ENCODE measurements at regions not wholly inside any gene's neighbourhood (a gene's known extent, or its start where the extent isn't known, plus 50 kb on each side); places are given as distances from the start of the nearest gene placed in this dataset.
"Not testable (repeated sequence)": the region's sequence is repeated elsewhere in the genome, so short reads cannot be mapped to it uniquely, and the experiment has no call there.

GRCh38 chr20:47957989-47958801, 172.9 kb upstream of the SULF2 start:
- H3K9me3 Mint-ChIP-seq; H3K4me1 Mint-ChIP-seq; H3K27me3 Mint-ChIP-seq (ENCODE audit: low read depth); CTCF ChIA-PET; ATAC-seq; H3K36me3 Mint-ChIP-seq; DNase-seq (ENCODE audit: low spot score); H3K27ac Mint-ChIP-seq; H3K4me3 Mint-ChIP-seq: not testable (repeated sequence)
- POLR2A ChIA-PET = interaction anchor here (0.6 kb wide), 1 partner anchor 357 kb away, joined by 3 read pairs; no protein-coding TSS in a partner anchor

- Mint-ChIP-seq H3K4me3 (no peak overlapping the region), H3K27me3 (ENCODE audit: low read depth) (no peaks in the 10 kb centered on the region), H3K4me1 (0 out of 2 replicates have a peak, but pooled peaks cover 5% of the 10 kb centered on the region), H3K36me3 (no peaks in the 10 kb centered on the region), H3K9me3 (no peaks in the 10 kb centered on the region), H3K27ac (no peak overlapping the region)
- TF ChIP-seq KAT7 (CRISPR knock-in tag; IDR thresholded peaks at IDR 0.05; ENCODE audit: borderline replicate concordance) = no peak
- no peak for TF ChIP-seq GABPB1 (CRISPR knock-in tag; IDR thresholded peaks at IDR 0.05)
- no peak for TF ChIP-seq ZSCAN18 (CRISPR knock-in tag; IDR thresholded peaks at IDR 0.05)
- TF ChIP-seq NR1H2 (CRISPR knock-in tag; IDR thresholded peaks at IDR 0.05) = no peak
- TF ChIP-seq MAX (CRISPR knock-in tag; IDR thresholded peaks at IDR 0.05) = no peak
- TF ChIP-seq ZNF138 (CRISPR knock-in tag; conservative IDR thresholded peaks at IDR 0.05) = no peak
- no peak for DNase-seq (ENCODE audit: low spot score)
- ChIA-PET CTCF (no interaction called here), POLR2A (no interaction called here)
- no peak for ATAC-seq
These were observed 171.9 kb upstream of the SULF2 start for GRCh38 chr20:47957135-47957534.

- H3K27me3 Mint-ChIP-seq (ENCODE audit: low read depth) = no peaks in the 10 kb centered on the region
These were observed 171.2 kb upstream of the SULF2 start for GRCh38 chr20:47956268-47956995.

More at GRCh38 chr20:47956268-47956995, 171.2 kb upstream of the SULF2 start:
- Mint-ChIP-seq H3K9me3 (no peaks in the 10 kb centered on the region), H3K36me3 (no peaks in the 10 kb centered on the region), H3K4me3 (no peak overlapping the region), H3K4me1 (0 out of 2 replicates have a peak, but pooled peaks cover 2% of the 10 kb centered on the region), H3K27ac (no peak overlapping the region)
- ChIA-PET POLR2A (no interaction called here), CTCF (no interaction called here)
- ATAC-seq = no peak
- no peak for DNase-seq (ENCODE audit: low spot score)
- no peak for TF ChIP-seq JAZF1 (CRISPR knock-in tag; IDR thresholded peaks at IDR 0.05)
- TF ChIP-seq SMAD4 (CRISPR knock-in tag; IDR thresholded peaks at IDR 0.05) = no peak
- no peak for TF ChIP-seq CTCF (IDR thresholded peaks at IDR 0.05)
- no peak for TF ChIP-seq MAX (CRISPR knock-in tag; IDR thresholded peaks at IDR 0.05)
- no peak for TF ChIP-seq STAT6 (CRISPR knock-in tag; conservative IDR thresholded peaks at IDR 0.05; ENCODE audit: low read depth)
- TF ChIP-seq CREB1 (CRISPR knock-in tag; IDR thresholded peaks at IDR 0.05) = no peak
- TF ChIP-seq TCF7 (CRISPR knock-in tag; IDR thresholded peaks at IDR 0.05; ENCODE audit: low read depth) = no peak
- TF ChIP-seq MYBL2 (CRISPR knock-in tag; IDR thresholded peaks at IDR 0.05) = no peak
- TF ChIP-seq KAT7 (CRISPR knock-in tag; IDR thresholded peaks at IDR 0.05; ENCODE audit: borderline replicate concordance) = no peak
- TF ChIP-seq ZMAT4 (CRISPR knock-in tag; IDR thresholded peaks at IDR 0.05) = no peak
- TF ChIP-seq GRHL2 (CRISPR knock-in tag; IDR thresholded peaks at IDR 0.05; ENCODE audit: insufficient replicate concordance, severe bottlenecking) = no peak
- TF ChIP-seq NFATC4 (CRISPR knock-in tag; IDR thresholded peaks at IDR 0.05) = no peak
